SK-N-MC (cell line): ENCODE measurements at regions not wholly inside any gene's neighbourhood (a gene's known extent, or its start where the extent isn't known, plus 50 kb on each side); places are given as distances from the start of the nearest gene placed in this dataset.

ENCODE experiments used
- EZH2 ChIP-seq: fragments of 200-600 bp; sonication (generic); IDR thresholded peaks from one replicate; pipeline ENCODE4 v1.6.1; 2017; ENCODE audit warnings: antibody characterized with exemption
- FOXP2 ChIP-seq: optimal IDR thresholded peaks from 2 replicates; pipeline ENCODE3; 2011; ENCODE audit warnings: mild to moderate bottlenecking, moderate library complexity; ENCODE audit not compliant: insufficient read depth; ENCODE audit errors: extremely low read length, control extremely low read depth
- POLR2AphosphoS5 ChIP-seq: IDR thresholded peaks from 2 replicates; pipeline ENCODE4 v1.6.1; 2012; ENCODE audit warnings: mild to moderate bottlenecking, low read depth, low read length, borderline replicate concordance

- TF ChIP-seq EZH2: no peak
- no peak for TF ChIP-seq FOXP2
- TF ChIP-seq POLR2AphosphoS5: no peak
Observed at GRCh38 chr3:150202711-150203110, 205.4 kb upstream of the TSC22D2 start.
